C4-2B (cell line): ENCODE measurements at regions not wholly inside any gene's neighbourhood (a gene's known extent, or its start where the extent isn't known, plus 50 kb on each side); places are given as distances from the start of the nearest gene placed in this dataset.

Experiments
- CTCF ChIP-seq: fragments of 450-650 bp; conservative IDR thresholded peaks from 2 replicates; pipeline ENCODE4 v1.5.1; 2017; ENCODE audit warnings: mild to moderate bottlenecking
- ZFX ChIP-seq: fragments of 450-650 bp; IDR thresholded peaks from 2 replicates; pipeline ENCODE4 v1.6.1; 2017

DNA sequence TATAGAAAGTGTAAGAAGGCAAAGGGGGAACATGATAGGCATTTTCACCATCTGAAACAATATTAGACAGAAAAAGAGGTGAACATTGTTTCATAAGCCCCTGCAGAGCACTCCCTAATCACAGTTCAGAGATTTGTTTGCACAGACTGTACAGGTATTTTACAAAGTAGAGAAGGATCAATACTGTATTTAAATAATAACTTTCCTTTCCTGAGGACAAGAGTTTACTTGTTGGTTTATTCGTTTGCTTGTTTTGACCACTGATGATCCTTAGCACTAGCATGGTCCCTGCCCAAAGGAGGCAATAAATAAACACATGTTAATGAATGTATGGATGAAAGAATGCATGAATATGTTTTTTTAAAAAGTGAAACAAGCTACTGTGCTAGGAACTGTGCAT lies 690.1 kb upstream of the COBL start:
- TF ChIP-seq CTCF, result no peak
- TF ChIP-seq ZFX, result no peak
